GM19324 (cell line): ENCODE measurements at regions not wholly inside any gene's neighbourhood (a gene's known extent, or its start where the extent isn't known, plus 50 kb on each side); places are given as distances from the start of the nearest gene placed in this dataset.

Experiments used
- ATAC-seq: cut with Tn5 transposase; IDR thresholded peaks from one replicate; pipeline ENCODE4 v1.9.1; 2021; ENCODE audit warnings: mild to moderate bottlenecking, moderate library complexity; ENCODE audit not compliant: unreplicated experiment, low FRiP score

DNA sequence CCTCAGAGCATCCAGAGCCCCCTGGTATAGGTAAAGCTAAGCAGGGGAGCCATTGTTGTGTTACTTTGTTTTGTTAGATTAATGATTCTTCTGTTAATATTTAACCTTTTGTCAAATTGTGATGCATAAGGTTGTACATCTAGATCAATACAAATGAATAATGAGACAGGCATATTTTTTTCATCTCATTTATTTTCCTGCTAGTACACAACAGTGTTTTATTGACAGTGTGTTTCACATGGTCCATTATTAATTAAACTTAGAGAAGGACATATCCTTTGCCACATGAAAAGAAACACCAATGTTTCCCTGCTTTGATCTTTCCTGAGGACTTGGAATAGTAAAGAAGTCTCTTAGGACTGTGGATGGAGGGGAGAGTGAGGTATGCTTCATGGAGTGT lies 543.6 kb upstream of the CFAP20DC start:
- ATAC-seq = no peak

DNA sequence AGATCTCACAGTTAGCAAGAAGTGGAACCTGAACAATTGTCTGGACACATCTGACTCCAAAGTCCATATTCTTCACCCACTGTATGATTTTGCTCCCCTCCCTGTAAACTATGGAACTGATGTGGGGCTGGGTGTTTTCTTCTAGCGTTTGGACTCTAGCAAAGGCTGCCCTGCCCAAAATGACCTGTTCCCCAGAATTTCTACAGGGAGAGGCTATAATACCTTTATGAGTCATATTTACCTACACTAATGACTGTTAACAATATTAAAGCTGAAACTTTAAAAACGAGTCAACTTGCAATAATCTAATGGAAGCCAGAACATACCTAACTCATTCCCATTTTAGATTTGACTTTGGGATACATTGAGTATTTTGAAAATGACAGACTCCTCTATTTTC lies 531.2 kb upstream of the CFAP20DC start:
- ATAC-seq = no peak

DNA sequence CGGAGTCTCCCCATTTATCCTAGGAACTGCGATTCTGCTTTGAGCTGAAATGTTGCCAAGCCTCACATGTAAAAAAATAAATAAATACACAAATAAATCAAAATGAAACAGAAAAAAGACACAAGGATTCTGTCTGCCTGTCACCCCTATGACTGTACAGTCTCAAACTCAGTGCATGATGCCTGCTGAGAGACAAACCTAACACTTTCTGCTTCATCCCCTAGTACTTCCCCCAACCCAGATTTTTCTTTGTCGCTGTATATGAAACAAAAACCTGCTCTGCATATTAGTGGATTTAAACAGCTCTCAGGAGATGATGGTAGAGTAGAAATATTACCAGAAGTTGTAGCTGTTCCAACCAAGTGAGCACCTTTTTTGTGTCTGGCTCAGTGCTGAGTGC lies 530.7 kb upstream of the CFAP20DC start:
- no peak for ATAC-seq

DNA sequence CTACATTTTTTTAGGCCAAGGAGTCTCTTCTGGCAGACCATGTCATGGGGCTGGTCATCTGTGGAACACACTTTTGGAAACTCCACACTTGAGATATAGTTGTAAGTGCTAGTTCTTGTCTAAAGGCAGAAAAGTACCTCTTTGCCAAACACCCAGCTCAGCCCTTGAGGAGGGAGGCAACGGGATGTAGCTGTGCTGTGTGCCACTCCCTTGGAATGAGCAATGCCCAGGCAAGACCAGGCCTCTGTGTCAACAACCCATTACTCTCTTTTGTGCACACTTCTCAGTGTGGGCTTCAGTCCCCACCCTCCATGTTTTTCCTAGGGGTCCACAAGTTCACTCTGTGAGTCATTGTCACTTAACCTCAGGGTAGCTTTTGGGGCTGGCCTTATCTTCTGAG lies 528.3 kb upstream of the CFAP20DC start:
- ATAC-seq = no peak

GRCh38 chr3:59576606-59577005 lies 526.8 kb upstream of the CFAP20DC start:
- ATAC-seq = no peak

- ATAC-seq = peak; percentile 73
Observed at GRCh38 chr3:59575113-59576001, 525.5 kb upstream of the CFAP20DC start.

- no peak for ATAC-seq
Observed at GRCh38 chr3:59573911-59574310, 524.1 kb upstream of the CFAP20DC start.

- ATAC-seq = no peak
Observed at GRCh38 chr3:59572106-59572505, 522.3 kb upstream of the CFAP20DC start.

DNA sequence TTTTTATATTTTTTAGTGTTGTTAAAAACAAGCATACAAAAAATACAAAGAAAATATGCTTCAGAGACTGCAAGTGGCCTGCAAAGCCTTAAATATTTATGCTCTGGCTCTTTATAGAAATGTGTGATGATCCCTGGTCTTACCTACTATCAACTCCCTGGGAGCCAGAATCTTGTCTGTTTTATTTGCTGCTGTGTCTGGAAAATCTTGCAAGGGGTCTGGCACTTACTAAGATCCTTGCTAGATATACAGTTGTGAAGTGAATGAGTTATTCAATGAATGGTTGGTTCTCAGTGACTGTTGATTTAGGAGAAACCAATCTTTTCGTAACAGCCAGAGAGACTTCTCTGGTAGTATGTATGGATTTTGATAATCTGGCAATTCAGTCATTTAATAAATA lies 521.0 kb upstream of the CFAP20DC start:
- ATAC-seq = no peak

GRCh38 chr3:59567661-59568060 lies 517.8 kb upstream of the CFAP20DC start:
- no peak for ATAC-seq

- ATAC-seq = peak; percentile 94
Observed at GRCh38 chr3:59566481-59566975, 516.7 kb upstream of the CFAP20DC start.

DNA sequence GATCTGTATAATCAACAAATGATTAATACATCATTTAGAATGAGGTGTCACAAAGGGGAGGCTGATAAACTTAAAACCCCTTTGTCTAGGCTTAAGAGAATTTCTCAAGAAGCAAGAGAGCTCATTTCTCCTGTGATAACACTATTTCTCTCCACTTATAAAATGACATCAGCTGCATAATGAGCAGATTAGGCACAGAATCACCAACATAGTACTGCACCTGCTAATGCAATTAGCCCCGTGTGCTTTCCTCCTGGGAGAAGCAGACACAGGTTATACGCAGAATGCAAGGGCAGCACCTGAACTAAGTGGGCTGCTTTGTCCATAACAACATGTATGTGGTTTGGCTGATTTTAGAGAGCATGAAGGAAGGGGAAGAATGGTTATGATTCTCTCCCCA lies 515.3 kb upstream of the CFAP20DC start:
- ATAC-seq = no peak

DNA sequence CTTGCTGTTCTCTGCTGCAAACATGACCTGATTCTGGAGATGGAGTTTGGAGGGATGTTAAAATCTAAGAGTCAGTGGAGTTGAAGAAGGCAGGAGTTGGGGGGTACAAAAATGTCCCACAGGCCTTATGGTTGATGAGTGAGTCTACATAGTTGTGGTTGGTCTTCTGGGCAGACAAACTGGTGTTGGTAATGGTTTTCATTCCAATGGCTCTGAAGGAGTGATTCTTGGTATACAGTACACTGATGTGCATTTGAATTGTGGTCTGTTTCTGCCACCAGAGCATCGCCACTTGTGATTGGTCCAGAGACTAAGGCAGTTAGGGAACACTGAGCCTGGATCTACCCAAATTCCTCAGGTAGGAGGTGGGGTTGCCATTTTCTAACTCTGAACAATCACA lies 514.1 kb upstream of the CFAP20DC start:
- no peak for ATAC-seq

- no peak for ATAC-seq
Observed at GRCh38 chr3:59563072-59563605, 513.3 kb upstream of the CFAP20DC start.

DNA sequence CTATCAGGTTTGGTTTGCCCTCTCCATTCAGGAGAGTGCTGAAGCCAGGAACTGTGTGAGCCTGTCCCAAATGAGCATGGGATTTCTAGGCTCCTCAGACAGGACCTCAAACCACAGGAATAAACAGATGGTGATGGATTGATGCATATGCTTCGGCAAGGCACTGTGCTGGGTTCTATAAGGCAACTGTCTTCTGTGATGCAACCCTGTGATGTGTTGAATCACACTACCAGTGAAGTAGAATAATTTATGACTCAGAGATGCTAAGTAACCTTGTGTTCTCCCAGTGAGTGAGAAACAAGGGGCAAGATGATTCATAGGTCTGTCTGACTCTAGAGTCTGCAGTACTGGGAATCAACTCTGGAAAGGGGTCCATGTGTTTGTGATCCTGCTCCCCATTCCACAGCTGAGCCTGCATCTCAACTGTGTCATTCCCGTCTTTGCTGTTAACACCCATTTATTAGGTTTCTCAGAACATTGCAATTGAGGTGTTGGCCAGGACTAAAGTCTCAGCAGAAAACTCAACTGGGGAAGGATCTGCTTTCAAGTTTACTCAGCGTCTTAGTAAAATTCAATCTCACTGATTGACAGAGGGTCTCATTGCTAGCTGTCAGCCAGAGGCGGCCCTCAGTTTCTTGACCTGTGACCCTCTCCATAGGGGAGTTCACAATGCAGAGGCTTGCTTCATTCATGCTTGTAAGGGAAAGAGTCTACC lies 510.1 kb upstream of the CFAP20DC start:
- ATAC-seq = no peak

GRCh38 chr3:59558906-59559720 lies 509.3 kb upstream of the CFAP20DC start:
- no peak for ATAC-seq

GRCh38 chr3:59555593-59556315 lies 505.9 kb upstream of the CFAP20DC start:
- no peak for ATAC-seq

DNA sequence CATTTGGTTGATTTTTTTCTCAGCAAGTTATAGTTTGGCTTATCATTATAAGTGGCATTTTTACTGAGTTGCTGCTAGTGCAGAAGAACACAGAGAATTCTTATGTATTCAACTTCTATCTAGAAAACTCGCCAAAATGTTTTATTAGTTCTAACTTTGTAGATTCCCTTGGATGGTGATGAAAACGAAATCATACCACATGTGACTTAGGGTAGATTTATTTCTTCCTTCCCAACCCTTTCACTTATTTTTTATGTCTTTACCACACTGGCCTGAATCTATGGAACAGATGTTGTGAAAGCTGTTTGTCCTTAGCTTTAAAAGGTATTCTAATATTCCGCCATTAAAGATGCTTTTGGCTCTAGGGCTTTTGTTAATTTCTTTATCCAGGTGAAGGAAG lies 503.3 kb upstream of the CFAP20DC start:
- no peak for ATAC-seq

- ATAC-seq = no peak
Observed at GRCh38 chr3:59551834-59552233, 502.0 kb upstream of the CFAP20DC start.

GRCh38 chr3:59549962-59550361 lies 500.1 kb upstream of the CFAP20DC start:
- no peak for ATAC-seq
